ENCODE measurements at regions not wholly inside any gene's neighbourhood (a gene's known extent, or its start where the extent isn't known, plus 50 kb on each side); places are given as distances from the start of the nearest gene placed in this dataset.

DNA sequence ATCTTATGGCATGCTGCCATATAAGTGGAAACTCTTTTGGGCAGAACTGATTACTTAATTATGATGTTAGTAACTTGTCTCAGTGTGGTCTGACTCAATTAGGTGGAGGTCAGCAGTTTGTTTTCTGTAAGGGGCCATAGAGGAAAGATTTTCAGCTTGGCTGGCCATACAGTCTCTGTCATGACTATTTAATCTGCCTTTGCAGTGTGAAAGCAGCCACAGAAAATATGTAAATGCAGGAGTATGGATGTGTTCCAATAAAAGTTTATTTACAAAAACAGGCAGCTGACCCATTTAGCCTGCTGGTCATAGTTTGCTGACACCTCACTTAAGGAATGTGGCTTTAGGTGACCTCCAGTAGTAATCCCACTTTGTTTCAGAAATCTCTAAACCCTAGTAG, 700.7 kb downstream of the EPM2A start:
- TF ChIP-seq CREB1 (CRISPR knock-in tag; IDR thresholded peaks at IDR 0.05; ENCODE audit: low read depth) (no peak), EZH2 (IDR thresholded peaks at IDR 0.05; ENCODE audit: low read depth, unreplicated experiment) (no peak), POLR2AphosphoS5 (IDR thresholded peaks at IDR 0.05; ENCODE audit: low read depth) (no peak), JUNB (IDR thresholded peaks at IDR 0.05; ENCODE audit: unreplicated experiment) (no peak), EZH2phosphoT487 (IDR thresholded peaks at IDR 0.05; ENCODE audit: unreplicated experiment) (no peak), ZNF114 (CRISPR knock-in tag; IDR thresholded peaks at IDR 0.05) (no peak), STAT1 (IDR thresholded peaks at IDR 0.05; ENCODE audit: unreplicated experiment) (no peak)
- TF ChIP-seq, protein P1, sequence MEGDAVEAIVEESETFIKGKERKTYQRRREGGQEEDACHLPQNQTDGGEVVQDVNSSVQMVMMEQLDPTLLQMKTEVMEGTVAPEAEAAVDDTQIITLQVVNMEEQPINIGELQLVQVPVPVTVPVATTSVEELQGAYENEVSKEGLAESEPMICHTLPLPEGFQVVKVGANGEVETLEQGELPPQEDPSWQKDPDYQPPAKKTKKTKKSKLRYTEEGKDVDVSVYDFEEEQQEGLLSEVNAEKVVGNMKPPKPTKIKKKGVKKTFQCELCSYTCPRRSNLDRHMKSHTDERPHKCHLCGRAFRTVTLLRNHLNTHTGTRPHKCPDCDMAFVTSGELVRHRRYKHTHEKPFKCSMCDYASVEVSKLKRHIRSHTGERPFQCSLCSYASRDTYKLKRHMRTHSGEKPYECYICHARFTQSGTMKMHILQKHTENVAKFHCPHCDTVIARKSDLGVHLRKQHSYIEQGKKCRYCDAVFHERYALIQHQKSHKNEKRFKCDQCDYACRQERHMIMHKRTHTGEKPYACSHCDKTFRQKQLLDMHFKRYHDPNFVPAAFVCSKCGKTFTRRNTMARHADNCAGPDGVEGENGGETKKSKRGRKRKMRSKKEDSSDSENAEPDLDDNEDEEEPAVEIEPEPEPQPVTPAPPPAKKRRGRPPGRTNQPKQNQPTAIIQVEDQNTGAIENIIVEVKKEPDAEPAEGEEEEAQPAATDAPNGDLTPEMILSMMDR (conservative IDR thresholded peaks at IDR 0.05; ENCODE audit: low read depth in 2 of 2): no peak
- TF ChIP-seq, protein P2, sequence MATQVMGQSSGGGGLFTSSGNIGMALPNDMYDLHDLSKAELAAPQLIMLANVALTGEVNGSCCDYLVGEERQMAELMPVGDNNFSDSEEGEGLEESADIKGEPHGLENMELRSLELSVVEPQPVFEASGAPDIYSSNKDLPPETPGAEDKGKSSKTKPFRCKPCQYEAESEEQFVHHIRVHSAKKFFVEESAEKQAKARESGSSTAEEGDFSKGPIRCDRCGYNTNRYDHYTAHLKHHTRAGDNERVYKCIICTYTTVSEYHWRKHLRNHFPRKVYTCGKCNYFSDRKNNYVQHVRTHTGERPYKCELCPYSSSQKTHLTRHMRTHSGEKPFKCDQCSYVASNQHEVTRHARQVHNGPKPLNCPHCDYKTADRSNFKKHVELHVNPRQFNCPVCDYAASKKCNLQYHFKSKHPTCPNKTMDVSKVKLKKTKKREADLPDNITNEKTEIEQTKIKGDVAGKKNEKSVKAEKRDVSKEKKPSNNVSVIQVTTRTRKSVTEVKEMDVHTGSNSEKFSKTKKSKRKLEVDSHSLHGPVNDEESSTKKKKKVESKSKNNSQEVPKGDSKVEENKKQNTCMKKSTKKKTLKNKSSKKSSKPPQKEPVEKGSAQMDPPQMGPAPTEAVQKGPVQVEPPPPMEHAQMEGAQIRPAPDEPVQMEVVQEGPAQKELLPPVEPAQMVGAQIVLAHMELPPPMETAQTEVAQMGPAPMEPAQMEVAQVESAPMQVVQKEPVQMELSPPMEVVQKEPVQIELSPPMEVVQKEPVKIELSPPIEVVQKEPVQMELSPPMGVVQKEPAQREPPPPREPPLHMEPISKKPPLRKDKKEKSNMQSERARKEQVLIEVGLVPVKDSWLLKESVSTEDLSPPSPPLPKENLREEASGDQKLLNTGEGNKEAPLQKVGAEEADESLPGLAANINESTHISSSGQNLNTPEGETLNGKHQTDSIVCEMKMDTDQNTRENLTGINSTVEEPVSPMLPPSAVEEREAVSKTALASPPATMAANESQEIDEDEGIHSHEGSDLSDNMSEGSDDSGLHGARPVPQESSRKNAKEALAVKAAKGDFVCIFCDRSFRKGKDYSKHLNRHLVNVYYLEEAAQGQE (IDR thresholded peaks at IDR 0.05; ENCODE audit: unreplicated experiment): no peak
- TF ChIP-seq, protein P3, sequence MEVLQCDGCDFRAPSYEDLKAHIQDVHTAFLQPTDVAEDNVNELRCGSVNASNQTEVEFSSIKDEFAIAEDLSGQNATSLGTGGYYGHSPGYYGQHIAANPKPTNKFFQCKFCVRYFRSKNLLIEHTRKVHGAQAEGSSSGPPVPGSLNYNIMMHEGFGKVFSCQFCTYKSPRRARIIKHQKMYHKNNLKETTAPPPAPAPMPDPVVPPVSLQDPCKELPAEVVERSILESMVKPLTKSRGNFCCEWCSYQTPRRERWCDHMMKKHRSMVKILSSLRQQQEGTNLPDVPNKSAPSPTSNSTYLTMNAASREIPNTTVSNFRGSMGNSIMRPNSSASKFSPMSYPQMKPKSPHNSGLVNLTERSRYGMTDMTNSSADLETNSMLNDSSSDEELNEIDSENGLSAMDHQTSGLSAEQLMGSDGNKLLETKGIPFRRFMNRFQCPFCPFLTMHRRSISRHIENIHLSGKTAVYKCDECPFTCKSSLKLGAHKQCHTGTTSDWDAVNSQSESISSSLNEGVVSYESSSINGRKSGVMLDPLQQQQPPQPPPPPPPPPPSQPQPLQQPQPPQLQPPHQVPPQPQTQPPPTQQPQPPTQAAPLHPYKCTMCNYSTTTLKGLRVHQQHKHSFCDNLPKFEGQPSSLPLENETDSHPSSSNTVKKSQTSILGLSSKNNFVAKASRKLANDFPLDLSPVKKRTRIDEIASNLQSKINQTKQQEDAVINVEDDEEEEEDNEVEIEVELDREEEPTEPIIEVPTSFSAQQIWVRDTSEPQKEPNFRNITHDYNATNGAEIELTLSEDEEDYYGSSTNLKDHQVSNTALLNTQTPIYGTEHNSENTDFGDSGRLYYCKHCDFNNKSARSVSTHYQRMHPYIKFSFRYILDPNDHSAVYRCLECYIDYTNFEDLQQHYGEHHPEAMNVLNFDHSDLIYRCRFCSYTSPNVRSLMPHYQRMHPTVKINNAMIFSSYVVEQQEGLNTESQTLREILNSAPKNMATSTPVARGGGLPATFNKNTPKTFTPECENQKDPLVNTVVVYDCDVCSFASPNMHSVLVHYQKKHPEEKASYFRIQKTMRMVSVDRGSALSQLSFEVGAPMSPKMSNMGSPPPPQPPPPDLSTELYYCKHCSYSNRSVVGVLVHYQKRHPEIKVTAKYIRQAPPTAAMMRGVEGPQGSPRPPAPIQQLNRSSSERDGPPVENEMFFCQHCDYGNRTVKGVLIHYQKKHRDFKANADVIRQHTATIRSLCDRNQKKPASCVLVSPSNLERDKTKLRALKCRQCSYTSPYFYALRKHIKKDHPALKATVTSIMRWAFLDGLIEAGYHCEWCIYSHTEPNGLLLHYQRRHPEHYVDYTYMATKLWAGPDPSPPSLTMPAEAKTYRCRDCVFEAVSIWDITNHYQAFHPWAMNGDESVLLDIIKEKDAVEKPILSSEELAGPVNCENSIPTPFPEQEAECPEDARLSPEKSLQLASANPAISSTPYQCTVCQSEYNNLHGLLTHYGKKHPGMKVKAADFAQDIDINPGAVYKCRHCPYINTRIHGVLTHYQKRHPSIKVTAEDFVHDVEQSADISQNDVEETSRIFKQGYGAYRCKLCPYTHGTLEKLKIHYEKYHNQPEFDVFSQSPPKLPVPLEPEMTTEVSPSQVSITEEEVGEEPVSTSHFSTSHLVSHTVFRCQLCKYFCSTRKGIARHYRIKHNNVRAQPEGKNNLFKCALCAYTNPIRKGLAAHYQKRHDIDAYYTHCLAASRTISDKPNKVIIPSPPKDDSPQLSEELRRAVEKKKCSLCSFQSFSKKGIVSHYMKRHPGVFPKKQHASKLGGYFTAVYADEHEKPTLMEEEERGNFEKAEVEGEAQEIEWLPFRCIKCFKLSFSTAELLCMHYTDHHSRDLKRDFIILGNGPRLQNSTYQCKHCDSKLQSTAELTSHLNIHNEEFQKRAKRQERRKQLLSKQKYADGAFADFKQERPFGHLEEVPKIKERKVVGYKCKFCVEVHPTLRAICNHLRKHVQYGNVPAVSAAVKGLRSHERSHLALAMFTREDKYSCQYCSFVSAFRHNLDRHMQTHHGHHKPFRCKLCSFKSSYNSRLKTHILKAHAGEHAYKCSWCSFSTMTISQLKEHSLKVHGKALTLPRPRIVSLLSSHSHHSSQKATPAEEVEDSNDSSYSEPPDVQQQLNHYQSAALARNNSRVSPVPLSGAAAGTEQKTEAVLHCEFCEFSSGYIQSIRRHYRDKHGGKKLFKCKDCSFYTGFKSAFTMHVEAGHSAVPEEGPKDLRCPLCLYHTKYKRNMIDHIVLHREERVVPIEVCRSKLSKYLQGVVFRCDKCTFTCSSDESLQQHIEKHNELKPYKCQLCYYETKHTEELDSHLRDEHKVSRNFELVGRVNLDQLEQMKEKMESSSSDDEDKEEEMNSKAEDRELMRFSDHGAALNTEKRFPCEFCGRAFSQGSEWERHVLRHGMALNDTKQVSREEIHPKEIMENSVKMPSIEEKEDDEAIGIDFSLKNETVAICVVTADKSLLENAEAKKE (CRISPR knock-in tag; IDR thresholded peaks at IDR 0.05): no peak
- TF ChIP-seq, protein P4, sequence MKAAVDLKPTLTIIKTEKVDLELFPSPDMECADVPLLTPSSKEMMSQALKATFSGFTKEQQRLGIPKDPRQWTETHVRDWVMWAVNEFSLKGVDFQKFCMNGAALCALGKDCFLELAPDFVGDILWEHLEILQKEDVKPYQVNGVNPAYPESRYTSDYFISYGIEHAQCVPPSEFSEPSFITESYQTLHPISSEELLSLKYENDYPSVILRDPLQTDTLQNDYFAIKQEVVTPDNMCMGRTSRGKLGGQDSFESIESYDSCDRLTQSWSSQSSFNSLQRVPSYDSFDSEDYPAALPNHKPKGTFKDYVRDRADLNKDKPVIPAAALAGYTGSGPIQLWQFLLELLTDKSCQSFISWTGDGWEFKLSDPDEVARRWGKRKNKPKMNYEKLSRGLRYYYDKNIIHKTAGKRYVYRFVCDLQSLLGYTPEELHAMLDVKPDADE (IDR thresholded peaks at IDR 0.05): no peak

Data from GM23338 (cell line).